ENCODE measurements at regions not wholly inside any gene's neighbourhood (a gene's known extent, or its start where the extent isn't known, plus 50 kb on each side); places are given as distances from the start of the nearest gene placed in this dataset.

GRCh38 chr12:115201966-115202365 is 518.0 kb upstream of the TBX3 start (continued):
- TF ChIP-seq AFF4 (CRISPR knock-in tag; IDR thresholded peaks at IDR 0.05) (no peak), ZNF609 (CRISPR knock-in tag; IDR thresholded peaks at IDR 0.05; ENCODE audit: borderline replicate concordance) (no peak), ZC3H8 (IDR thresholded peaks at IDR 0.05) (no peak)

All from K562 (cell line).